HG03139 (cell line): ENCODE measurements at regions not wholly inside any gene's neighbourhood (a gene's known extent, or its start where the extent isn't known, plus 50 kb on each side); places are given as distances from the start of the nearest gene placed in this dataset.
A peak's percentile ranks its signal among the peaks of the same experiment; 100 is the strongest.
"Not testable (repeated sequence)": the region's sequence is repeated elsewhere in the genome, so short reads cannot be mapped to it uniquely, and the experiment has no call there.

ENCODE experiments used
- ATAC-seq: cut with Tn5 transposase; IDR thresholded peaks from one replicate; pipeline ENCODE4 v1.9.1; 2021; ENCODE audit not compliant: unreplicated experiment

GRCh38 chr2:183456177-183456576, 331.9 kb downstream of the NUP35 start:
- no peak for ATAC-seq

GRCh38 chr2:183458460-183458859, 334.2 kb downstream of the NUP35 start:
- no peak for ATAC-seq

GRCh38 chr2:183459466-183459865, 335.2 kb downstream of the NUP35 start:
- ATAC-seq: no peak

GRCh38 chr2:183463821-183464220, 339.6 kb downstream of the NUP35 start:
- ATAC-seq: no peak

GRCh38 chr2:183465048-183465447, 340.8 kb downstream of the NUP35 start:
- ATAC-seq: no peak

- no peak for ATAC-seq
Observed at GRCh38 chr2:183474912-183475695, 350.9 kb downstream of the NUP35 start.

- ATAC-seq: no peak
Observed at GRCh38 chr2:183476490-183476889, 352.2 kb downstream of the NUP35 start.

GRCh38 chr2:183477296-183477695, 353.1 kb downstream of the NUP35 start:
- no peak for ATAC-seq

- ATAC-seq: not testable (repeated sequence)
Observed at GRCh38 chr2:183478941-183479595, 354.8 kb downstream of the NUP35 start.

GRCh38 chr2:183487326-183487725, 363.1 kb downstream of the NUP35 start:
- ATAC-seq: no peak

- ATAC-seq: no peak
Observed at GRCh38 chr2:183488421-183488820, 364.2 kb downstream of the NUP35 start.

GRCh38 chr2:183490489-183490888, 366.2 kb downstream of the NUP35 start:
- no peak for ATAC-seq

GRCh38 chr2:183490914-183491313, 366.7 kb downstream of the NUP35 start:
- ATAC-seq: no peak

- no peak for ATAC-seq
Observed at GRCh38 chr2:183493040-183493439, 368.8 kb downstream of the NUP35 start.

GRCh38 chr2:183495079-183495478, 370.8 kb downstream of the NUP35 start:
- no peak for ATAC-seq

GRCh38 chr2:183495589-183496267, 371.5 kb downstream of the NUP35 start:
- ATAC-seq: peak; percentile 98

GRCh38 chr2:183497861-183498260, 373.6 kb downstream of the NUP35 start:
- no peak for ATAC-seq

- peak; percentile 92 for ATAC-seq
Observed at GRCh38 chr2:183505911-183506310, 381.7 kb downstream of the NUP35 start.

- ATAC-seq: no peak
Observed at GRCh38 chr2:183511154-183511553, 386.9 kb downstream of the NUP35 start.

- ATAC-seq: no peak
Observed at GRCh38 chr2:183519371-183520056, 395.3 kb downstream of the NUP35 start.

- ATAC-seq: no peak
Observed at GRCh38 chr2:183521911-183522310, 397.7 kb downstream of the NUP35 start.
